NCI-H146 (cell line): ENCODE measurements at regions not wholly inside any gene's neighbourhood (a gene's known extent, or its start where the extent isn't known, plus 50 kb on each side); places are given as distances from the start of the nearest gene placed in this dataset.

Source experiments
- DNase-seq: peaks from one replicate; lab custom pipeline; 2025; lab: John Stamatoyannopoulos, UW

DNA sequence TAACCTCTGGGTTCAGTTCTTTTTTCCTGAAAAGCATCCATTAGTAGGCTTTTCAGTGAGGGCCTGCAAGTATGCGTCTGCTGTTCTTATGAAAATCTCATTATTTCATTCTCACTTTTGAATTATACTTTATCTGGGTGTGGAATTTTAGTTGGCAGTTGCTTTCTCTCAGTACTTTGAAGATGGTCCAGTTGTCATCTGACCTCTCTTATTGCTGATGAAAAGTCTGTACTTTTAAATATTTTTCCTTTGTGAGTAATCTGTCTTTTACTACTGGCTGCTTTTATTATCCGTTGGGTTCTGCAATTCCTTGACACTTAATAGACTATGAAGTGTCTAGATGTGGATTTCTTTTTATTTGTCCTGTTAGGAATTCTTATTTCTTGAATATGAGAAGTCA, 307.8 kb downstream of the CYP26B1 start:
- no peak for DNase-seq

DNA sequence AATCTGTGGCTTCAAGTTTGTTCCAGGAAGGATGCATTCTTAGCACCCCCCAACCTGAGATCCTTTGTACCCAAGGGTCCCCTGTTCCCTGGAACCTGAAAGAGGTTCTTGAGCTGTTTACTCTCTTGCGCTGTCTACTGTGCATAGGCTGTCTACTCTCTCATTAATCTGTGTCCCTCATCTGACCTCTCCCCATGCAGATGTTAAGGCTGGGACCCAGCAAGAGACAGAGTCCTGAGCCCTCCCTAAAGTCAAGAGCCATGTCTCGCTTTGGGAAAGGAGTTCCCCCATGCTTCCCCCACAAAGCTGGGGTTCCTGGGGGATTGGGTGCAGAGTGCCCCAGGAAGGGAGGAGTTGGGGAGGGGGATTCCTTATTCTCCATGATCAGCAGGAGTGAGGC, 312.9 kb downstream of the CYP26B1 start:
- DNase-seq: no peak

DNA sequence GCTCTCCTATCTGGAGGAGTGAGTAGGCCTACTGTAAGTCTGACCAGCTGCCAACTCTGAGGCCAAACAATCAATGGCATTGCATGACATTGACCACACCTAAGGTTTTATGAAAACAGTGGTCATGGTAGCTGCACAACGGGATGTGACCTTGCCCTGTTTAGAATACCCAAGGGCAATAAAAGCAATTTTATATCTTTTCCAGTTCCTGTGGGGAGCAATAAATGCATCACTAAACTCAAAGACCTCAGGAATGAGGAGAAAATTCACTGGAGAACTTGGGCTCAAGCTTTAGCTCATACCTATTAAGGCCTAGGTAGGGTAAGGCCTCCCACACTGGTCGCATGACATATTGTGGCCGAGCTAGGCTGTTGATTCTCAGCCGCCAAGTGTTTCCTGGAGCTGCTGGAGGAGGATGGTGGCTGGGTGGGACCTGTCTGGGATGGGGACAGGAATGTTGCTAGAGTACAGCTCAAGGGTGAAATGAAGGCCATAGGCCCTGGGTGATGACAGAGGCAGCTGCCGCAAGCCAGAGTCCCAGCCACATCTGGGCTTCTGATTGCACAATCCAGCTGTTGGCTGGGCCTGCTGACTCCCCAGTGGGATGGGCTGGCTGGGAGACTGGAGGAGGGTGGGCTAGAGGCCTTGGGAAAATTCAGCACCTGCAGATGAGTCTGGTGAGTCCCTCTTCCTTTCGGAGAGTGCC, 313.7 kb downstream of the CYP26B1 start:
- DNase-seq: no peak

DNA sequence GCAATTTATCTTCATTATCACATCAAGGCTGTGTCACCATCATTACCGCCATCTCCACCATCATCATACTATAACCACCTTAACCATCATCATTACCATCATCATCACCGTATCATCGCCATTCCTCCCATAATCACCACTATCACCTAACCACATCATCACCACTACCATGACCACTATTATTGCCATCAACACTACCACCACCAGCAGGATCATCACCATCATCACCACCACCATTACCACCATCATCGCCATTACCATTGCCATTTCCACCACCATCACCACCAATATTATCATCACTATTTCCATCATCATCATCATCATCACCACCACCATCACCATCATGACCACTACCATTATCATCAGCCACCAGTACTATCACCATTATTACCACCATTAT, 314.4 kb downstream of the CYP26B1 start:
- no peak for DNase-seq

DNA sequence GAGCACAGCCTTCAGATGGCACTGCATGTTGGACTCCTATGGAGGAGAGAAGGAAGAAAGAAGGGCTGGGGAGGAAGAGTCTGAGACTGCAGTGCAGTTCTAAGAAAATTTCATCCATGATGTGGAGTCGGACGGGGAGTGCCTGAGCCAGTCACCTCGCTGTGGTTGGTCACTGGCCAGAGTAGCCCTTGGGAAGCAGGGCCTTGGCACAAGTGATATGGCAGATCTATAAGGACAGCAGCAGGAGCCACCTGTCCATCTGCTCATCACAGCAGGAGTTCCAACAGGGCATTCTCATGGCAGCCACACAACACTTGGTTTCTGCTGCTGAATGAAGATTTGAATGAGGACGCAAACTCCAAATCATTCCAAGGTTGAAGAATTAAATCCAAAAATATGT, 314.8 kb downstream of the CYP26B1 start:
- DNase-seq: no peak

DNA sequence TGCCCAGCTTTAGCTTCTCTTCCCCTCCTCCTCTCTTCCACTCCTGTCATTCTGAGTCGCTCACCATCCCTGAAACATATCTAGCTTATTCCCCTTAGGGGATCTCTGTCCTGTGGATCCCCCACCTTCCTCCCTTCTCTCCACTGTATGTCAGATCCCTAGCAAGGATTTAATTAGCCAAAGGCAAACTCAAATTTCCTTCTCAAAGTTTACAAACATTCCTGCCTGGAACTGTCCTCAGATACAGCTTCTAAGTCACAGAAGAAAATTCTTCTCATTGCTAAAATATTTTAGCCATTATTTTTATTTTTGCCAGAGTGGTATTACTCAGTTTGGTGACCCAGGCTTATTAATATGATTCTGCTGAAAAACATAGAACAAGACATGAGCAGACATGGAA, 315.3 kb downstream of the CYP26B1 start:
- DNase-seq: no peak

DNA sequence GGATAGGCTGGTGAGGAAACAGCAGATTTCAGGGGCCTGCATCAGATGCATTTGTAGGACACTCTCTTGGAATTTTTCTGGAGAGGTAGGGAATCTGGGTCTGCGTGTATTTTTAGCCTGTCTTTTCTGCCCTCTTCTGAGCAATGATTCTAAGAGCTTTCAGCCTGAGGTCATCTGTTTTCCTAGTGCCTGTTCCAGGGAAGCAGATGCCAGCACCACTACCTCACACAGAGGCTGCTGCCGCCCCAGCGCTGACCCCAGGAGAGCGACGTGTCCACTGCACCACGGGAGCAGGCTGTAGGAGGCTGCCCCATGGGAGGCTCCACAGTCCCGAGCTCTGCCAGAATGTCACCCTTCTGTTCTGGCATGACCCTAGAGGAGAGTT, 316.5 kb downstream of the CYP26B1 start:
- no peak for DNase-seq

DNA sequence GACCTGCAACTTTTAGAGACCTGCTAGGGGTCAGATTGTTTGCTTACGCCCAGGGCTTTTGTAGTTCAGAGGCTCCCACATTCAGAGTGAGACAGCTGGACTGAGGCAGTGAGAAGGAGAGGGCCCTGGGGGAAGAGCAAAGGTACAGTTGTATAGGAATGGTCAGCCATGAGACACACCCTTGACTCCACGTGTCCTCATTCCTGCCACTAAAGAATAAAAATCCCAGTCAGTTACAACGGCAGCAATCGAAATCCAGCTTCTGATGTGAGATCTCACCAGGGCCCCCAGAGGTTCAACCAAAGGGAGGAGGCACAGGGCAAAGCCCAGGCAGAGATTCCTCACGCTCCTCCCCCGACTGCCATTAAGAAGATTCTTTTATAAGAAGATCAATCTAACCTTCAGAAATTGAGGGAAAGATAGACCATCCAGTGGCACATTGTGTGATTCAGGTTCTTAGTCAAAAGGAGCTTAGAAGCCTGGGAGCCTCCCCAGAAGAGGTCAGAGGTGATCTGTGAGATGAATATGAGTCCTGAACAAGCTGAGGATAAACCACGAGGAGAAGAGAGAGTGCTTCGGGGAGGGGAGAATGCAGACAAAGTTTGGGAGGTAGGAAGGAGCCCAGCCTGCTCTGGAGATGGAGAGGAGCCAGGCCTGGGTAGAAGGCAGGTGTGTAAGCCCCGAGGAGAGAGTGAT, 317.0 kb downstream of the CYP26B1 start:
- no peak for DNase-seq

DNA sequence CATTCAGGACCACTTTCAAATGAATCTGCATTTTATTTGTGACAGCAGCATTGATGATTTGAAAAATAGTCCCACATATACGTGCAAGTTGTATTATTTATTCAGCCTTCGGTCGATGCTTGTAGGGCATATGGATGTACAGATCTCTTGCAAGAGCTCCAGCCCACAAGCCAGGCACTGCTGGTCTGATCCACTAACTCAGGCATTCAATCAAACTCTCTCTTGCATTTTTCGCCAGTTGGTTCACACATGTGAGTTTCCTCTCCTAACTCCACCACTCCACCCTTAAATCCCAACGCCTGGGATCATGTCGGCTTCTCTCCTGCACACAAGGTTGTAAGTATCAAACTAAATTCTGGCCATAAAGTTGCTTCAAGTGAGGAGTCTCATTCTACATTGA, 318.7 kb downstream of the CYP26B1 start:
- no peak for DNase-seq

DNA sequence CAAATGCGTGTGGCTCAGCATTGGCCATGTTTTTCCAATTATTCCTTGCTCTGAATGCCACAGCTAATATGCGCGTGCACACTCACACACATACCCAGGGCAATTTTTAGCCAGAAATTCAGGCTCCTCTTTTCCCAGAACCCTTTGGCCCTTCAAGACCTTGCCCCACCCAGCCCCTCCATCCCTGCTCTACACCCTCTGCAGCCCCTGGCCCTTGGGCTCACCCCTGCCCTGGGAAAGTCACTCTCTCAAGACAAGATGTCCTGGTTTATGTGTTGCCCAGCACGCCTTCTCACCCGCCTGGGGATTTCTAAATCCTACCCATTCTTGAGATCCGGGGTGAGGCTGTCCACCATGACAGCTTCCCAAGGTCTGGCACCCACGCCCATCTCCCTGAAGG, 319.7 kb downstream of the CYP26B1 start:
- no peak for DNase-seq

DNA sequence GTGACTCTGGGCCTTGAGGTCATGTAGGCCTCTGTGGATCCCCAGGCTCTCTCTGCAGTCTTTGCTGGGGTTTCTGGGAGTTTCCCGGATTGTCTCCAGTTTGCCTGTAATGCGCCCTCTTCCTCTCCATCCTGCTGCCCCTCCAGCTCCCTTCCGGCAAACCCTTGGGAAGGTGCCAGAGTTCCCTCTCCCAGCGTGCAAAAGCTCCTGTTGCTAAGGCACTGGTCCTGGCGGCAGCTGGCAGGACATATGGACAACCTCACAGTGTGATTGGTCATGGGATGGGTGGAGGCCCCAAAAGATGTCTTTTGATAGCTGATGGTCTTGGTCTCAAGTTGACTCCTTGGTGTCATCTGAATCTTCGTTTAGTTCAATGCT, 320.1 kb downstream of the CYP26B1 start:
- DNase-seq: no peak

DNA sequence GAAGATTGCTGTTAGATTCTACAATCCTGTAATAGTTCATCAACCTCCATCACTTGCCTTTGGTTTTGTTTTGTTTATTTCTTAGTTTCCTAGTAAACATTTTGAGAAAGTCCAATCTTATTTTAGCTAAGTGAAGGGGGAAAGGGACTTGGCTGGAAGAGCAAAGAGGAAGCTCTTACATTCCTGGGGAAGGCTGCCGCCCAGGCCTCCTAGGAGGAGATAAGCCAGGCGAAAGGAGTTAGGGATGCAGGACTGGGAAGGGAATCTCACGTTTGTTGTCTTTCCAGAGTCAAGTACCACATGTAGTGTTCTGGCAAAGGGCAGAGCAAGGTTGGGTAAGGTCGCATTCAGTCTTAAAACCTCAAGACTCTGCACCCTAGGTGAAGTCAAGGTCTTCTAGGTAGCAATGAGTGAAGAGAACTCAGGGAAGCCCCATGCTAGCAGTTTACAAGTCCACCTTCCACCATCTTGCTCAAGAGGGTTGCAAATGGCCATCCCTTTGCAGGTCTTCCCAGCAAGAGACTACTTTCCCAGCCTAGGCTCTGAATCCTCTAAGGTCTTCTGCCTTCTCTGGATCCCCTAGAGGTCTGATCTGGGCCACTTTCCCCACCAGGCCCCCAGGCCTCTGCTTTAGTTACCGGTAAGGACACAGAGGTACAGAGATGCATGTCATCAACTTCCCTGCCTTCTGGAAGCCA, 320.7 kb downstream of the CYP26B1 start:
- DNase-seq: no peak

DNA sequence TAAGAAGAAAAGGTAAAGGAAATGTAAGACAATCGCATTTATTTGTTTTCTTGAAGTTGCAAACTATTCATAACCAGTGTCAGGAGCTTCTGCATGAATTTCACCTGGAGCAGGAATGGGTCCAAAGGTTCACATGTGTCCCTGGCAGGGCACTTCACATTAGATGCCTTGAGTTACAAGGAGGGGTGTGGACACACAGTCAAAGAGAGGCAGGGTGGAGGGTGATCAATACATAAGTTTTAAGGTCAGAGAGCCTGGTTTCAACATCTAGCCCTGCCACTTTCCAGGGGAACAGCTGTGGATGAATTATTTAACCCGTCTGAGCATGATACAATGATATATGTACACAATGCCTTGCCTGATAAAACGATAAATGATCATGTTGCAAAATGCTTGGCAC, 321.4 kb downstream of the CYP26B1 start:
- DNase-seq: no peak

DNA sequence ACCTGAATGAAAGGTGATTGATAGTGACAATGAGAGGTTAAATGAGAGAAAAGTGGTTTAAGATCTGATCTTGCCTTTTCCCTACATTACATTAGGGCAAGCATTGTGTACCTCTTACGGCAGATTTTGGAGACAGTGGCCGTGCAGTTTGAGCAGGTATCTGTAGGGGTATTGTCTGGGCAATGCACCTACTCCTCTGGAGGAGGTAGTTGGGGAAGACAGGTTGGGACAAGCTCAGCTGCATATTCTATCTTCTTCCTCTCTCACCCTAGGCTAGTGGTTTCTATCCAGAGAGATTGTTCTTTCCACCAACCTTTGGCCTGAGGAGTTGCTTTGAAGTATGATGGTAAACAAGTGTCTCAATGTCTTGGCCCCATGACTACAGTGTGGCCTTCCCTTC, 323.2 kb downstream of the CYP26B1 start:
- no peak for DNase-seq

DNA sequence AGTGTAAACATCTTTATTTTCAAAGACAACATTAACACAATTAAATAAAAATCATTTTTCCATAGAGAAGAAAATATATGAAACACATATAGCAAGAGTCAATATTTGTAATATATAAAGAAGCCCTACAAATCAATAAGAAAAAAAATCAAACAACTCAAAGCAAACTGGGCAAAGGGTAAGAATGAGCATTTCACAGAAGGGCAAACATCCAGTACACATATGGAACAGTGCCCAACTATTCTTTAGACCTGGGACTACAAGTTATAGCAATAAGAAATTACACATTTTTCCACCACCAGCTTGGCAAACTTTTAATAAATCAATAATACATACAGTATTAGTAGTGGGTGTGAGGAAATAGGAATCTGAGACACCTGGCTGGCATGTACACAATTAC, 324.1 kb downstream of the CYP26B1 start:
- DNase-seq: no peak

DNA sequence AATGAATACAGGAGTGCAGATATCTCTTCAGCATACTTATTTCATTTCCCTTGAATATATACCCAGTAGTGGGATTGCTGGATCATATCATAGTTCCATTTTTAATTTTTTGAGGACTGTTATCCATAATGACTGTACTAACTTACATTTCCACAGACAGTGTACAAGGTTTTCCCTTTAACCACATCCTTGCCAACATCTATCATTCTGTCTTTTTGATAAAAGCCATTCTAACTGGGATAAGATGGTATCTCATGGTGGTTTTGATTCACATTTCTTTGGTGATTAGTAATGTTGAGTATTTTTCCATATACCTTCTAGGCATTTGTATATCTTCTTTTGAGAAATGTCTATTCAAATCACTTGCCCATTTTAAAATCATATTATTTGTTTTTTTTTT, 325.2 kb downstream of the CYP26B1 start:
- no peak for DNase-seq

DNA sequence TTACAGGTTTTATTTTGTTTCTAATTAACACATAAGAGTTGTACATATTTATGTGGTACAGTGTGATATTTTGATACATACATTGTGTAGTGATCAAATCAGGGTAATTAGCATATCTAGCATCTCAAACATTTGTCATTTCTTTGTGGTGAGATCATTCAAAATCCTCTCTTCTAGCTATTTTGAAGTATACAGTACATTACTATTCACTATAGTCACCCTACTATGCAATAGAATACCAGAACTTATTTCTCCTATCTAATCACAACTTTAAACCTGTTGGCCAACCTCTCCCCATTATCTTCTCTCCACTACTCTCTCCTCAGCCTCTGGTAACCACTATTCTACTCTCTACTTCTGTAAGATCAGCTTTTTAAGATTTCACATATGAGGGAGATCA, 325.8 kb downstream of the CYP26B1 start:
- DNase-seq: no peak

DNA sequence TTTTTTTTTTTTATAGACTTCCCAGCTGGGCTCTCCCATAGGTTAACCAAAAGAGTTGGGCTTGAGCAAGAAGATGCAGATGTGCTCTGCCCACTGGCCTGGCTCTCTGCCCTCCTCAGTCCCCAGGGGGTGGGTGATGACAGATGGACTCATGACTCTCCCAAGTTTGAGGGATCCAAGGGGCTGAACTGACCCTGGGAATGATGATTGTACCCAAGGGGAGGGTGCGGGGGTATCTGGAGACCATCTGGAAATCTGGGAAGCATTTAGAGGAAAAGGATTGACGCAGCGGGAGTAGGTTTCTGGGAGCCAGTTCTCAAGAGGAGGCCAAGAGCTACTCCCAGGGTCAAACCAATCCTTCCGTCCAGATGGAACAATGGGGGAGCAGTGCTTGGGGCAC, 330.8 kb downstream of the CYP26B1 start:
- DNase-seq: no peak

DNA sequence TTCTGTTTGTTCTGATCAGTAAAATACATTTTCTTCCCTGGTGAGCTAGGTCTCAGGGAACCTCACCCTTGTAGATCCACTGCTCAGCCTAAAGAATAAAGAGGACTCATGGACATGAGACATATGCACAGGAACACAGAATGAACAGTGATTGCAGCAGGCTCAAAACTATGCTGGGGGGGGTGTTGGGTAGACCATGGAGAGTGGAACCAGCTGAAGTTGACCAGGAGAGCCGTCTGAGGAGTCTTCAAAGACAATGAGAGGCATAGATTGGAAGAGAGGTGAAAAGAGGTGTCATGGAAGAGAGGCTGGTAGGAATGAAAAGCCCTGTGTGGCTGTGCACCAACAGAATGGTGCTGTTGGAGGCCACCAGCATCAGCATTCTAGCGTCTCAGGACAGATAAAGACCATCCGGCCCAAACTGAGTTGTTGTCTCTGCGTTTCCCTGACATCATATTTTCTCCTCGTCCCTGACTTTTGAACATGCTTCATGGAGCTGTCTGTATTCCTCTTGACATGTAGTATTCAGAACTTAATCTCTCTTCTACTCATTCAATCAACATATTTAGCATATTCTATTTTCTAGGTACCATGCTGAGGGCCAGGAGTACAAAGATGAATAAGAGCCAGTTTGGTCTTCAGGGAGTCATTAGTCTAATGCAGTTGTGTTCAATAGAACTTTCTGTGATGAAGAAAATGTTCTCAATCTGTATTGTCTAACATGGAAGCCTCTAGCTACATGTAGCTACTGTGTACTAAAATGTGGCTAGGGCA, 331.8 kb downstream of the CYP26B1 start:
- DNase-seq: no peak

DNA sequence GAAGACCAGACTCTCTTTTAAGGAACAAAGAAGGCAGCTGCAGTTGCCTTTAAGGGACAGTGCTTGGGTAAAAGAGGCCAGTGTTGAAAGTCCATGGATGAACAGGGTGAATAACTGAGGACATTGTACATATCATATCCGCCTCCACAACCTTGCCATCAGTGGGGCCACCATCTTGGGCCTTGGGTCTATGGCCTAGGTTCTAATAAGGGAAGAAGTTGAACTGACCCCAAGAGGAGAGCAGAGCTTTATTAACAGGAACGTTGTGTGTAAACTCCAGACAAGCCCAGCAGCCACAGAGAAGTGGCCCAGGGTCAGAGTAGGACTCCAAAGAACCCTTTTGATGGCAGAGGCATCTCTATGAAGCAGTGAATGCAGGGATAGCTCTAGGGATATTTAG, 332.8 kb downstream of the CYP26B1 start:
- DNase-seq: no peak

DNA sequence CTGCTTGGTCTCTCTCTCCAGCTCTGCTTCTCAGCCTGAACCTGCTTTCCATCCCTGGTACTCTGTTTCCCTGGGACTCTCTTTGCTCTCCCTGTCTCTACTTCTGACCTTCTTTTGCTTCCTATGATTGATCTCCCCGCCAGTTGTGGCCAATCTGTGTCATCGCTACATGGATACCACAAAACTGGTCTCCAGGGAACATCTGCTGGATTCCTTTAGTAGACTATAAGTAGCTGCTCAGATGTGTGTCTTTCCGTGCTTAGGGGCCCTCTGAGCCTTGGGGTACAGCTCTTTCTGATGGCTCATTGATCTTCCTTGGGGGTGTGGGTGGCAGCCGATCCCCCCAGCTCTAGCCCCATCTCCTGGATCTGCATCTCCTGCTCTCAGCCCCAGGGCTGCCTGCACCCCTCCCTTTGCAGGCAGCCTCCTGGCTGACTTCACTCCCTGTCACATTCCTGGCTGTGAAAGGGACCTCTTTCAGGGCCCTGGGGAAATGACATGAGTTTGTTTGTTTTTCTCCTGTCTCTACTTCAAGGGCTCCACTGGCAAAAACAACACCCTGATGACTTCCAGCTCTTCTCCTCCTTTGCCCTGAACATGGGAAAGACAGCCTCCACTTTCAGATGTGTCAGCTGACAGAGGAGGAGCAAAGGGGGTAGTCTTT, 333.7 kb downstream of the CYP26B1 start:
- no peak for DNase-seq

DNA sequence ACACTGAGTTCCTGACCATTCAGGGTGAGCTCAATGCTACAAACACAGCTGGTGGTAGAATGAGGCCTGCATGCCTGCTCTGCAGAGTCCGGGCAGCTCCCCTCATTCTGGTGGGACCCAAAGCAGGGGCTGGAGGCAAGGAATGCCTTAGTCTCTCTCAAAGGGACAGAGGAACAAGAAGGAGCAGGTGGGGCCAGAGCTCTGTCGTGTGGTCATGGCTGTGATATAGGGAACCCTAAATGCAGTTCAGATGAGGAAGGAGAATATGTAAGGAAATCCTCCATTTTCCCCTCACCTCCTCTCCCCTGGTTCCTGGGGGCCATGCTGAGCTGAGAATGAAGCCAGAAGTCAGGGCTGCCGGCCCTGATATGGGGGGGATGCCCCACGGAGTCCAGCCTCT, 334.3 kb downstream of the CYP26B1 start:
- DNase-seq: no peak
